AG04450 (cell line): ENCODE measurements at regions not wholly inside any gene's neighbourhood (a gene's known extent, or its start where the extent isn't known, plus 50 kb on each side); places are given as distances from the start of the nearest gene placed in this dataset.

Experiments used
- CTCF ChIA-PET: fragments of 300-600, 350-600 bp; formaldehyde crosslinking; extraction: SDS; loops from one replicate; lab custom pipeline; 2022; ENCODE audit warnings: antibody characterized with exemption, inconsistent platforms; lab: Charles Lee
- POLR2A ChIA-PET: fragments of 350-600 bp; formaldehyde crosslinking; extraction: SDS; loops from one replicate; lab custom pipeline; 2021; ENCODE audit warnings: antibody characterized with exemption, inconsistent platforms; lab: Yijun Ruan, JAX
- DNase-seq: peaks from one replicate; pipeline ENCODE4 v3.0.0-alpha.2; 2011; ENCODE audit warnings: low read depth, low spot score
- H3K27ac ChIP-seq: one replicate; pipeline ENCODE4 v1.5.1; 2012; ENCODE audit warnings: low read depth, low read length, control low read depth
- H3K27me3 ChIP-seq: one replicate; pipeline ENCODE4 v1.6.0; 2012; ENCODE audit warnings: low read length; ENCODE audit not compliant: control insufficient read depth, insufficient read depth
- H3K4me3 ChIP-seq: 2 replicates; pipeline ENCODE4 v1.5.1; 2011; ENCODE audit warnings: mild to moderate bottlenecking, low read depth, low read length, control low read depth
- H3K9me3 ChIP-seq: 2 replicates; pipeline ENCODE4 v1.5.1; 2012; ENCODE audit warnings: low read length; ENCODE audit not compliant: control insufficient read depth, insufficient read depth
- CTCF ChIP-seq: IDR thresholded peaks from 2 replicates; pipeline ENCODE4 v1.5.1; 2011; ENCODE audit warnings: low read depth, low read length, control low read depth, inconsistent platforms

- ChIA-PET CTCF (no interaction called here), POLR2A (no interaction called here)
- peaks cover 5% of the 10 kb centered on the region for H3K9me3 ChIP-seq
- TF ChIP-seq CTCF = no peak
- no peak overlapping the region for H3K27ac ChIP-seq
- no peak overlapping the region for H3K4me3 ChIP-seq
- DNase-seq = no peak
- no peaks in the 10 kb centered on the region for H3K27me3 ChIP-seq
These were observed 1069.2 kb upstream of the SLC39A10 start for GRCh38 chr2:194587739-194588270.

- H3K4me3 ChIP-seq = no peak overlapping the region
- CTCF ChIA-PET = no interaction called here
- H3K9me3 ChIP-seq = peaks cover 4% of the 10 kb centered on the region; the same call in 1 of the 2 replicates
- no peak for TF ChIP-seq CTCF
- no peak for DNase-seq
- no peak overlapping the region for H3K27ac ChIP-seq
- POLR2A ChIA-PET = no interaction called here
- no peaks in the 10 kb centered on the region for H3K27me3 ChIP-seq
These were observed 1089.4 kb upstream of the SLC39A10 start for GRCh38 chr2:194567661-194568017.

GRCh38 chr2:194566907-194567660, 1089.9 kb upstream of the SLC39A10 start:
- no peak for DNase-seq
- no peaks in the 10 kb centered on the region for H3K27me3 ChIP-seq
- ChIA-PET CTCF (no interaction called here), POLR2A (no interaction called here)
- TF ChIP-seq CTCF = no peak
- H3K9me3 ChIP-seq = no peaks in the 10 kb centered on the region
- no peak overlapping the region for H3K27ac ChIP-seq
- H3K4me3 ChIP-seq = no peak overlapping the region

- no peak for TF ChIP-seq CTCF
- H3K27me3 ChIP-seq = no peaks in the 10 kb centered on the region
- H3K9me3 ChIP-seq = peaks cover 5% of the 10 kb centered on the region
- ChIA-PET CTCF (no interaction called here), POLR2A (no interaction called here)
- no peak overlapping the region for H3K27ac ChIP-seq
- no peak overlapping the region for H3K4me3 ChIP-seq
- DNase-seq = no peak
These were observed 1092.6 kb upstream of the SLC39A10 start for GRCh38 chr2:194564422-194564821.

GRCh38 chr2:194562329-194562728, 1094.7 kb upstream of the SLC39A10 start:
- no peaks in the 10 kb centered on the region for H3K27me3 ChIP-seq
- H3K9me3 ChIP-seq = peaks cover 6% of the 10 kb centered on the region
- TF ChIP-seq CTCF = no peak
- DNase-seq = no peak
- ChIA-PET CTCF (no interaction called here), POLR2A (no interaction called here)
- no peak overlapping the region for H3K4me3 ChIP-seq
- no peak overlapping the region for H3K27ac ChIP-seq
